K562 (cell line): ENCODE measurements at regions not wholly inside any gene's neighbourhood (a gene's known extent, or its start where the extent isn't known, plus 50 kb on each side); places are given as distances from the start of the nearest gene placed in this dataset.

Source experiments
- ATAC-seq: fragments of 200-7000 bp; cut with Tn5 transposase; 3 replicates; pipeline ENCODE4 v1.9.1; 2020; ENCODE audit warnings: moderate library complexity
- BruUV-seq: library from RNA; stranded (reverse); fragments of 400-500 nt; replicated peaks from 2 replicates; lab custom pipeline; 2021; lab: Mats Ljungman, UMichigan
- CTCF ChIA-PET: fragments of 300-600 bp; formaldehyde crosslinking; extraction: SDS; loops from one replicate; lab custom pipeline; 2021; ENCODE audit warnings: low intra/inter-chr PET ratio; lab: Yijun Ruan, JAX
- POLR2A ChIA-PET: fragments of 300-600, 350-650 bp; sonication (Branson Sonifier 250); formaldehyde crosslinking; extraction: SDS; loops from one replicate; lab custom pipeline; 2021; ENCODE audit warnings: antibody characterized with exemption, inconsistent platforms; lab: Yijun Ruan, JAX
- DNase-seq, 4 experiments: peaks; one replicate each; pipeline versions ENCODE4 v3.0.0 to v3.0.0-alpha.2; 2011 to 2018; ENCODE audit warnings: low spot score in 3 of 4, mixed read lengths in 3 of 4; ENCODE audit errors: extremely low read depth in 1 of 4
- FAIRE-seq: peaks from 2 replicates; lab custom pipeline; 2011; peaks lifted over from hg19 to GRCh38; lab: Jason Lieb, UNC
- H2AFZ ChIP-seq: 2 replicates; pipeline ENCODE4 v1.6.0; 2011; ENCODE audit warnings: low read depth, low read length, control low read depth, inconsistent platforms
- H3K27ac ChIP-seq: fragments of 200-600 bp; 3 replicates; pipeline ENCODE4 v1.8.0; 2011; ENCODE audit warnings: low read depth, mild to moderate bottlenecking, control low read depth, inconsistent platforms, low read length, moderate library complexity, mixed read lengths; ENCODE audit errors: extremely low read depth
- H3K27me3 ChIP-seq, 2 experiments: fragments of 300-600 bp in 1 of 2; 2 replicates in 1 of 2; 3 replicates in 1 of 2; pipeline versions ENCODE4 v1.6.0 to v1.8.0; 2011; ENCODE audit warnings: inconsistent platforms in 2 of 2, low read length in 2 of 2, mild to moderate bottlenecking in 1 of 2, mixed read lengths in 1 of 2, moderate library complexity in 1 of 2; ENCODE audit not compliant: control insufficient read depth in 2 of 2, insufficient read depth in 2 of 2
- H3K36me3 ChIP-seq: fragments of 300-600 bp; 3 replicates; pipeline ENCODE4 v1.8.0; 2011; ENCODE audit warnings: mild to moderate bottlenecking, low read length, inconsistent platforms; ENCODE audit not compliant: control insufficient read depth, insufficient read depth
- H3K4me1 ChIP-seq, 2 experiments: fragments of 200-600 bp in 1 of 2; replicated peaks in 1 of 2; 2 replicates in 1 of 2; 3 replicates in 1 of 2; pipeline versions ENCODE4 v1.5.1 to v1.8.0; 2011; ENCODE audit warnings: inconsistent platforms in 2 of 2, low read length in 2 of 2, mild to moderate bottlenecking in 1 of 2, mixed read lengths in 1 of 2, moderate library complexity in 1 of 2; ENCODE audit not compliant: control insufficient read depth in 2 of 2, insufficient read depth in 2 of 2
- H3K4me2 ChIP-seq: 2 replicates; pipeline ENCODE4 v1.6.1; 2011; ENCODE audit warnings: low read length, control low read depth, inconsistent platforms, mixed read lengths; ENCODE audit not compliant: insufficient read depth
- H3K4me3 ChIP-seq: fragments of 200-600 bp; sonication (generic), shearing (Covaris generic); 2 replicates; pipeline ENCODE4 v1.5.1; 2016; ENCODE audit warnings: control low read depth, inconsistent platforms
- H3K79me2 ChIP-seq: fragments of 200-600 bp; 3 replicates; pipeline ENCODE4 v1.8.0; 2011; ENCODE audit warnings: low read length, inconsistent platforms; ENCODE audit not compliant: control insufficient read depth, insufficient read depth
- H3K9ac ChIP-seq, 2 experiments: 2 replicates each; pipeline versions ENCODE4 v1.6.0 to v1.6.1; 2011; ENCODE audit warnings: low read depth in 2 of 2, low read length in 2 of 2, control low read depth in 1 of 2, inconsistent platforms in 1 of 2, mild to moderate bottlenecking in 1 of 2, mixed read lengths in 1 of 2; ENCODE audit not compliant: insufficient read depth in 1 of 2
- H3K9me1 ChIP-seq: one replicate; pipeline ENCODE4 v1.6.0; 2011; ENCODE audit warnings: inconsistent platforms, mild to moderate bottlenecking, low read length, moderate library complexity; ENCODE audit not compliant: control insufficient read depth, insufficient read depth
- H3K9me3 ChIP-seq: replicated peaks from 2 replicates; pipeline ENCODE4 v1.5.1; 2011; ENCODE audit warnings: low read depth, low read length, inconsistent platforms; ENCODE audit not compliant: control insufficient read depth, insufficient read depth
- H4K20me1 ChIP-seq: replicated peaks from 2 replicates; pipeline ENCODE4 v1.6.1; 2011; ENCODE audit warnings: low read length, inconsistent platforms, mixed read lengths; ENCODE audit not compliant: control insufficient read depth, insufficient read depth
- ARHGAP35 ChIP-seq: fragments of 450-650 bp; IDR thresholded peaks from 2 replicates; pipeline ENCODE4 v1.6.1; 2018; ENCODE audit not compliant: partially characterized antibody
- GABPA ChIP-seq: fragments of 200-800 bp; sonication (Bioruptor generic); conservative IDR thresholded peaks from 2 replicates; pipeline ENCODE4 v1.6.1; 2016; ENCODE audit warnings: low read depth, missing genetic modification characterization, missing compliant biosample characterization
- KDM2B ChIP-seq: fragments of 250-450 bp; sonication (Bioruptor Pico); IDR thresholded peaks from 2 replicates; pipeline ENCODE4 v1.8.0; 2021; ENCODE audit warnings: mild to moderate bottlenecking, moderate library complexity
- TEAD1 ChIP-seq, 2 experiments: fragments of 450-650 bp in 1 of 2; sonication (generic) in 1 of 2; formaldehyde crosslinking; IDR thresholded peaks; 2 replicates each; pipeline versions ENCODE4 v1.4.0 to v1.8.0; 2020 to 2022; ENCODE audit warnings: mild to moderate bottlenecking in 2 of 2, missing genetic modification reagents in 1 of 2
- ZNF212 ChIP-seq: fragments of 450-650 bp; formaldehyde crosslinking; IDR thresholded peaks from 2 replicates; pipeline ENCODE4 v1.4.0; 2020; ENCODE audit warnings: mild to moderate bottlenecking
- in situ Hi-C: fragments of 300-500 bp; cut with MboI; formaldehyde crosslinking; loops from 4 replicates; pipeline ENCODE4 v1.15.0; 2018; ENCODE audit warnings: inconsistent platforms, mixed read lengths
- intact Hi-C: fragments of 100-400 bp; cut with micrococcal nuclease; formaldehyde crosslinking; loops from 2 replicates; pipeline ENCODE4 v1.14.2; 2022
- TF ChIP-seq, protein P1 (sequence below): sonication (generic); formaldehyde crosslinking; IDR thresholded peaks from 2 replicates; pipeline ENCODE4 v1.8.1; 2023; ENCODE audit warnings: mild to moderate bottlenecking, missing genetic modification reagents, moderate library complexity
- TF ChIP-seq, protein P2 (sequence below): fragments of 250-450 bp; sonication (Bioruptor Pico); IDR thresholded peaks from 2 replicates; pipeline ENCODE4 v1.4.0; 2020; ENCODE audit warnings: mild to moderate bottlenecking, moderate library complexity

DNA sequence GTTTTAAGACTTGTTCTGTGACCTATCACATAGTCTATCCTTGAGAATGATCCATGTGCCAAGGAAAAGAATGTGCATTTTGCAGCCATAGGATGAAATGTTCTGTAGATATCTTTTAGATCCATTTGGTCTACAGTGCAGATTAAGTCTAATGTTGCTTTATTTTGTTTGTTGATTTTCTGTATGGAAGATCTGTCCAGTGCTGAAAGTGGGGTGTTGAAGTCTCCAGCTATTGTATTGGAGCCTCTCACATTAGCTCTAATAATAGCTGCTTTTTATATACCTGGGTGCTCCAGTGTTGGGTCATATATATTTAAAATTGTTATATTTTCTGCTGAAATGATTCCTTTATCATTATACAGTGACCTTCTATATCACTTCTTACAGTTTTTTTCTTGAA, 155.6 kb upstream of the MON1B start:
- Histone ChIP-seq H4K20me1 (no peaks in the 10 kb centered on the region), H3K36me3 (no peaks in the 10 kb centered on the region), H3K4me1 (no peaks in the 10 kb centered on the region), H3K4me3 (no peak overlapping the region), H3K9me1 (no peaks in the 10 kb centered on the region), H3K9ac (no peak overlapping the region), H3K79me2 (no peaks in the 10 kb centered on the region), H3K27me3 (no peaks in the 10 kb centered on the region), H3K4me2 (no peak overlapping the region), H2AFZ (no peak overlapping the region), H3K27ac (no peak overlapping the region), H3K9me3 (no peaks in the 10 kb centered on the region)
- BruUV-seq = no TSS peak
- ATAC-seq (no peak), FAIRE-seq (no peak), DNase-seq (no peak)
- intact Hi-C loops = no loop called here
- TF ChIP-seq ARHGAP35 = no peak
- no peak for TF ChIP-seq TEAD1 (CRISPR knock-in tag; IDR thresholded peaks at IDR 0.05)
- TF ChIP-seq, protein P1, sequence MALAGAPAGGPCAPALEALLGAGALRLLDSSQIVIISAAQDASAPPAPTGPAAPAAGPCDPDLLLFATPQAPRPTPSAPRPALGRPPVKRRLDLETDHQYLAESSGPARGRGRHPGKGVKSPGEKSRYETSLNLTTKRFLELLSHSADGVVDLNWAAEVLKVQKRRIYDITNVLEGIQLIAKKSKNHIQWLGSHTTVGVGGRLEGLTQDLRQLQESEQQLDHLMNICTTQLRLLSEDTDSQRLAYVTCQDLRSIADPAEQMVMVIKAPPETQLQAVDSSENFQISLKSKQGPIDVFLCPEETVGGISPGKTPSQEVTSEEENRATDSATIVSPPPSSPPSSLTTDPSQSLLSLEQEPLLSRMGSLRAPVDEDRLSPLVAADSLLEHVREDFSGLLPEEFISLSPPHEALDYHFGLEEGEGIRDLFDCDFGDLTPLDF (CRISPR knock-in tag) = no peak
- TF ChIP-seq, protein P2, sequence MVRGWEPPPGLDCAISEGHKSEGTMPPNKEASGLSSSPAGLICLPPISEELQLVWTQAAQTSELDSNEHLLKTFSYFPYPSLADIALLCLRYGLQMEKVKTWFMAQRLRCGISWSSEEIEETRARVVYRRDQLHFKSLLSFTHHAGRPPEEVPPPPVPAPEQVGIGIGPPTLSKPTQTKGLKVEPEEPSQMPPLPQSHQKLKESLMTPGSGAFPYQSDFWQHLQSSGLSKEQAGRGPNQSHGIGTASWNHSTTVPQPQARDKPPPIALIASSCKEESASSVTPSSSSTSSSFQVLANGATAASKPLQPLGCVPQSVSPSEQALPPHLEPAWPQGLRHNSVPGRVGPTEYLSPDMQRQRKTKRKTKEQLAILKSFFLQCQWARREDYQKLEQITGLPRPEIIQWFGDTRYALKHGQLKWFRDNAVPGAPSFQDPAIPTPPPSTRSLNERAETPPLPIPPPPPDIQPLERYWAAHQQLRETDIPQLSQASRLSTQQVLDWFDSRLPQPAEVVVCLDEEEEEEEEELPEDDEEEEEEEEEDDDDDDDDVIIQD (CRISPR knock-in tag) = no peak
- no peak for TF ChIP-seq KDM2B (CRISPR knock-in tag)
- TF ChIP-seq ZNF212 (CRISPR knock-in tag) = no peak
- no peak for TF ChIP-seq GABPA (tag)
- CTCF ChIA-PET = no interaction called here
- in situ Hi-C loops = no loop called here
- POLR2A ChIA-PET = no interaction called here
